Stimulated activated CD4-positive, alpha-beta T cell treated with anti-CD3 and anti-CD28 coated beads, Interleukin-1b, Interleukin-23, amount 100 ng/mL, for 4 hours (primary cell): ENCODE measurements at regions not wholly inside any gene's neighbourhood (a gene's known extent, or its start where the extent isn't known, plus 50 kb on each side); places are given as distances from the start of the nearest gene placed in this dataset.

Experiments used
- DNase-seq, 2 donors: peaks; one replicate each; pipeline ENCODE4 v3.0.0-alpha.2; 2020; ENCODE audit warnings: low read depth in 2 of 2

- DNase-seq = no peak
Measured at GRCh38 chr11:95585069-95585751, 204.4 kb downstream of the FAM76B start.

- no peak for DNase-seq
Measured at GRCh38 chr11:95584589-95584988, 205.0 kb downstream of the FAM76B start.

GRCh38 chr11:95584180-95584579 is 205.4 kb downstream of the FAM76B start:
- DNase-seq = no peak

- DNase-seq = no peak
Measured at GRCh38 chr11:95577716-95578460, 211.7 kb downstream of the FAM76B start.

- DNase-seq = no peak
Measured at GRCh38 chr11:95576146-95576845, 213.3 kb downstream of the FAM76B start.

GRCh38 chr11:95575517-95575916 is 214.1 kb downstream of the FAM76B start:
- no peak for DNase-seq

- no peak for DNase-seq
Measured at GRCh38 chr11:95571718-95572260, 217.8 kb downstream of the FAM76B start.

- no peak for DNase-seq
Measured at GRCh38 chr11:95570845-95571244, 218.7 kb downstream of the FAM76B start.

- no peak for DNase-seq
Measured at GRCh38 chr11:95569207-95569606, 220.4 kb downstream of the FAM76B start.

- no peak for DNase-seq
Measured at GRCh38 chr11:95568281-95568680, 221.3 kb downstream of the FAM76B start.

- no peak for DNase-seq
Measured at GRCh38 chr11:95567685-95568084, 221.9 kb downstream of the FAM76B start.

- DNase-seq = no peak
Measured at GRCh38 chr11:95566211-95566610, 223.4 kb downstream of the FAM76B start.

GRCh38 chr11:95565724-95566141 is 223.8 kb downstream of the FAM76B start:
- DNase-seq = no peak

- DNase-seq = no peak
Measured at GRCh38 chr11:95563859-95564258, 225.7 kb downstream of the FAM76B start.

- no peak for DNase-seq
Measured at GRCh38 chr11:95563173-95563572, 226.4 kb downstream of the FAM76B start.

- no peak for DNase-seq
Measured at GRCh38 chr11:95562196-95562921, 227.2 kb downstream of the FAM76B start.

- DNase-seq = no peak
Measured at GRCh38 chr11:95559899-95560298, 229.7 kb downstream of the FAM76B start.

- no peak for DNase-seq
Measured at GRCh38 chr11:95557376-95557775, 232.2 kb downstream of the FAM76B start.

- no peak for DNase-seq
Measured at GRCh38 chr11:95556342-95557163, 233.0 kb downstream of the FAM76B start.

- no peak for DNase-seq
Measured at GRCh38 chr11:95556011-95556341, 233.6 kb downstream of the FAM76B start.

- no peak for DNase-seq
Measured at GRCh38 chr11:95554911-95555310, 234.7 kb downstream of the FAM76B start.
